SK-N-SH (cell line): ENCODE measurements at regions not wholly inside any gene's neighbourhood (a gene's known extent, or its start where the extent isn't known, plus 50 kb on each side); places are given as distances from the start of the nearest gene placed in this dataset.

Source experiments
- CHD2 ChIP-seq: fragments of 150-350 bp; IDR thresholded peaks from 2 replicates; pipeline ENCODE4 v1.6.1; 2018; ENCODE audit warnings: low read length; ENCODE audit not compliant: partially characterized antibody
- RXRA ChIP-seq: IDR thresholded peaks from 2 replicates; pipeline ENCODE4 v1.4.0; 2012; ENCODE audit warnings: low read depth, mild to moderate bottlenecking, borderline replicate concordance

DNA sequence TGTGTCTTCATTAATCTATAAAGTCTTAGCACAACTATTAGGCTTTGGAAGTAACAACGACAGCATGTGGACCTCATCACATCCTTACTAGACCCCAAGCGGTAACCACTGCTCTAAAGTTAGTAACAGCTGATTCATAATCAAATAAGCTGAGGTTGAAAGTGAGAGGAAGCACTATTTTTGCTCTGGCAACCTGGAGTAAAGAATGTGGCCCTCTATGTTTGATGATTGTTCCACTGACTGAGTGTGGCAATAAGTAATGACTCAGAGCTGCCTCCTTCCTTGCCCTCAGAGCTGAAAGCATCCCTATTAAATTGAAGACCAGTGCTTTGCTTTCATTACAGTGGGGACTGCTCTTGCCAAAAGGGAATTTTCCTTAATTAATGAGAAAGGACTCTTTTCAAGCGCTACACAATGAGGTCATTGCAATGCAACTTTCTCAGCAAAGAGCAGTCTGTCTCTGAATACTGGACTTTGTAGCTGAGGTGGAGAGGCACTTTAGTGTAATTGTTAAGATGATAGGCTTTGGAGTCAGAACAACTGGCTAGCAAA, 906.1 kb upstream of the RAG2 start:
- TF ChIP-seq CHD2 (no peak), RXRA (no peak; the same call in 1 of the 2 replicates)
